Kidney epithelial cell (primary cell): ENCODE measurements at regions not wholly inside any gene's neighbourhood (a gene's known extent, or its start where the extent isn't known, plus 50 kb on each side); places are given as distances from the start of the nearest gene placed in this dataset.

Experiments
- DNase-seq: peaks from one replicate; pipeline ENCODE4 v3.0.0-alpha.2; 2010; ENCODE audit warnings: low read depth
- H3K27me3 ChIP-seq: 2 replicates; pipeline ENCODE4 v1.6.0; 2011; ENCODE audit warnings: low read length; ENCODE audit not compliant: control insufficient read depth, insufficient read depth
- H3K36me3 ChIP-seq: 2 replicates; pipeline ENCODE4 v1.5.1; 2011; ENCODE audit warnings: low read length; ENCODE audit not compliant: control insufficient read depth, insufficient read depth
- H3K4me3 ChIP-seq: 2 replicates; pipeline ENCODE4 v1.5.1; 2011; ENCODE audit warnings: low read depth, mild to moderate bottlenecking, control low read depth, low read length
- CTCF ChIP-seq: IDR thresholded peaks from 2 replicates; pipeline ENCODE4 v1.5.1; 2011; ENCODE audit warnings: mild to moderate bottlenecking, moderate library complexity, low read length, control low read depth, inconsistent platforms; ENCODE audit not compliant: insufficient read depth, poor library complexity, severe bottlenecking

- TF ChIP-seq CTCF: no peak
- H3K36me3 ChIP-seq: no peaks in the 10 kb centered on the region
- H3K4me3 ChIP-seq: no peak overlapping the region
- no peaks in the 10 kb centered on the region for H3K27me3 ChIP-seq
- no peak for DNase-seq
These were observed 336.4 kb upstream of the FMN2 start for GRCh38 chr1:239755107-239755912.

GRCh38 chr1:239757716-239758115 is 334.0 kb upstream of the FMN2 start:
- no peak for DNase-seq
- no peak for TF ChIP-seq CTCF

GRCh38 chr1:239758756-239759155 is 332.9 kb upstream of the FMN2 start:
- TF ChIP-seq CTCF: no peak
- no peaks in the 10 kb centered on the region for H3K27me3 ChIP-seq
- no peaks in the 10 kb centered on the region for H3K36me3 ChIP-seq
- DNase-seq: no peak
- no peak overlapping the region for H3K4me3 ChIP-seq

More at GRCh38 chr1:239757716-239758115, 334.0 kb upstream of the FMN2 start:
- H3K27me3 ChIP-seq: no peaks in the 10 kb centered on the region
- H3K36me3 ChIP-seq: no peaks in the 10 kb centered on the region
- no peak overlapping the region for H3K4me3 ChIP-seq

- no peak for TF ChIP-seq CTCF
- Histone ChIP-seq H3K4me3 (no peak overlapping the region), H3K27me3 (no peaks in the 10 kb centered on the region), H3K36me3 (no peaks in the 10 kb centered on the region)
- DNase-seq: no peak
These were observed 330.2 kb upstream of the FMN2 start for GRCh38 chr1:239761509-239761908.

GRCh38 chr1:239763850-239764249 is 327.8 kb upstream of the FMN2 start:
- H3K4me3 ChIP-seq: no peak overlapping the region
- H3K36me3 ChIP-seq: no peaks in the 10 kb centered on the region
- TF ChIP-seq CTCF: no peak
- DNase-seq: no peak
- H3K27me3 ChIP-seq: no peaks in the 10 kb centered on the region

GRCh38 chr1:239764546-239764945 is 327.1 kb upstream of the FMN2 start:
- DNase-seq: no peak

More at GRCh38 chr1:239764546-239764945, 327.1 kb upstream of the FMN2 start:
- no peak for TF ChIP-seq CTCF
- Histone ChIP-seq H3K36me3 (no peaks in the 10 kb centered on the region), H3K4me3 (no peak overlapping the region), H3K27me3 (no peaks in the 10 kb centered on the region)
